ENCODE measurements at regions not wholly inside any gene's neighbourhood (a gene's known extent, or its start where the extent isn't known, plus 50 kb on each side); places are given as distances from the start of the nearest gene placed in this dataset.

GRCh38 chr18:44541781-44542180, 138.9 kb upstream of the SETBP1 start:
- TF ChIP-seq ZNF18 (tag by site-specific recombination; IDR thresholded peaks at IDR 0.05): no peak
- no peak for TF ChIP-seq ZNF776 (tag by site-specific recombination; IDR thresholded peaks at IDR 0.05; ENCODE audit: borderline replicate concordance)
- TF ChIP-seq ZIC2 (tag by site-specific recombination; IDR thresholded peaks at IDR 0.05): no peak
- no peak for TF ChIP-seq CTCF (tag by site-specific recombination; IDR thresholded peaks at IDR 0.05)
- TF ChIP-seq GFI1B (tag by site-specific recombination; IDR thresholded peaks at IDR 0.05): no peak
- TF ChIP-seq REST (tag by site-specific recombination; IDR thresholded peaks at IDR 0.05): no peak
- TF ChIP-seq ZNF274 (IDR thresholded peaks at IDR 0.05; ENCODE audit: low read length): no peak
- no peak for TF ChIP-seq ZNF274 (tag by site-specific recombination; IDR thresholded peaks at IDR 0.05; ENCODE audit: borderline replicate concordance)
- TF ChIP-seq ZBTB49 (tag by site-specific recombination; IDR thresholded peaks at IDR 0.05; ENCODE audit: low read depth): no peak
- no peak for TF ChIP-seq ZNF426 (tag by site-specific recombination; IDR thresholded peaks at IDR 0.05)
- no peak for TF ChIP-seq ZBTB10 (tag by site-specific recombination; IDR thresholded peaks at IDR 0.05)
- TF ChIP-seq YY1 (tag by site-specific recombination; IDR thresholded peaks at IDR 0.05): no peak
- TF ChIP-seq ZBTB11 (tag by site-specific recombination; conservative IDR thresholded peaks at IDR 0.05; ENCODE audit: low read depth): no peak
- no peak for TF ChIP-seq ZNF350 (tag by site-specific recombination; IDR thresholded peaks at IDR 0.05)

All from HEK293 (cell line).